PC-3 (cell line): ENCODE measurements at regions not wholly inside any gene's neighbourhood (a gene's known extent, or its start where the extent isn't known, plus 50 kb on each side); places are given as distances from the start of the nearest gene placed in this dataset.

Experiments
- ATAC-seq: fragments of 200-7000 bp; cut with Tn5 transposase; 2 replicates; pipeline ENCODE4 v1.9.1; 2020; ENCODE audit warnings: mild to moderate bottlenecking, moderate library complexity
- BruUV-seq: library from RNA; stranded (reverse); fragments of 400-500 nt; replicated peaks from 2 replicates; lab custom pipeline; 2021; lab: Mats Ljungman, UMichigan
- CTCF ChIA-PET: fragments of 300-600 bp; sonication (Branson Sonifier 250); formaldehyde crosslinking; loops from one replicate; lab custom pipeline; 2022; ENCODE audit warnings: antibody characterized with exemption; lab: Charles Lee
- POLR2A ChIA-PET: fragments of 300-600 bp; sonication (Branson Sonifier 250); formaldehyde crosslinking; loops from one replicate; lab custom pipeline; 2022; ENCODE audit warnings: antibody characterized with exemption; ENCODE audit not compliant: unreplicated experiment; lab: Charles Lee
- DNase-seq: peaks from one replicate; pipeline ENCODE4 v3.0.0-alpha.2; 2015
- H2AFZ ChIP-seq: fragments of 300-600 bp; sonication (generic); 2 replicates; pipeline ENCODE4 v1.6.0; 2016; ENCODE audit warnings: antibody characterized with exemption, low read length
- H3F3A ChIP-seq: fragments of 300-600 bp; sonication (generic); one replicate; pipeline ENCODE4 v1.6.0; 2017; ENCODE audit warnings: antibody characterized with exemption, low read length, control low read depth, mild to moderate bottlenecking; ENCODE audit not compliant: unreplicated experiment
- H3K27ac ChIP-seq: fragments of 300-600 bp; sonication (generic); 2 replicates; pipeline ENCODE4 v1.5.1; 2016; ENCODE audit warnings: mild to moderate bottlenecking, low read length
- H3K27me3 ChIP-seq: fragments of 300-600 bp; sonication (generic); 2 replicates; pipeline ENCODE4 v1.6.1; 2016; ENCODE audit warnings: low read length, mixed read lengths
- H3K36me3 ChIP-seq: fragments of 300-600 bp; sonication (generic); 2 replicates; pipeline ENCODE4 v1.6.1; 2016; ENCODE audit warnings: low read depth, mixed run types, low read length, mixed read lengths
- H3K4me1 ChIP-seq: fragments of 300-600 bp; sonication (generic); 2 replicates; pipeline ENCODE4 v1.5.1; 2016; ENCODE audit warnings: low read length; ENCODE audit not compliant: insufficient read depth
- H3K4me2 ChIP-seq: fragments of 300-600 bp; sonication (generic); 2 replicates; pipeline ENCODE4 v1.6.0; 2016; ENCODE audit warnings: low read length
- H3K4me3 ChIP-seq: fragments of 300-600 bp; sonication (generic); 2 replicates; pipeline ENCODE4 v1.5.1; 2016; ENCODE audit warnings: mild to moderate bottlenecking, low read length, mixed read lengths
- H3K79me2 ChIP-seq: fragments of 300-600 bp; sonication (generic); 2 replicates; pipeline ENCODE4 v1.6.1; 2017; ENCODE audit warnings: low read length, mixed read lengths
- H3K9ac ChIP-seq: fragments of 300-600 bp; sonication (generic); 2 replicates; pipeline ENCODE4 v1.6.0; 2016; ENCODE audit warnings: mild to moderate bottlenecking, low read length
- H3K9me2 ChIP-seq: fragments of 300-600 bp; sonication (generic); replicated peaks from 2 replicates; pipeline ENCODE4 v1.6.1; 2016; ENCODE audit warnings: mixed run types, low read length, mixed read lengths
- H3K9me3 ChIP-seq: fragments of 300-600 bp; sonication (generic); 2 replicates; pipeline ENCODE4 v1.6.1; 2016; ENCODE audit warnings: low read length, mixed read lengths
- H4K20me1 ChIP-seq: fragments of 300-600 bp; sonication (generic); 2 replicates; pipeline ENCODE4 v1.6.1; 2016; ENCODE audit warnings: low read length, mixed read lengths
- CTCF ChIP-seq: fragments of 300-600 bp; sonication (generic); conservative IDR thresholded peaks from 2 replicates; pipeline ENCODE4 v1.5.1; 2017; ENCODE audit warnings: antibody characterized with exemption, low read depth, mild to moderate bottlenecking, low read length
- EZH2 ChIP-seq: fragments of 300-600 bp; sonication (generic); IDR thresholded peaks from one replicate; pipeline ENCODE4 v1.6.1; 2017; ENCODE audit warnings: antibody characterized with exemption, mild to moderate bottlenecking, low read length; ENCODE audit not compliant: unreplicated experiment
- EZH2phosphoT487 ChIP-seq: fragments of 300-600 bp; sonication (generic); IDR thresholded peaks from 2 replicates; pipeline ENCODE4 v1.6.1; 2018; ENCODE audit warnings: mild to moderate bottlenecking, antibody characterized with exemption, low read length, borderline replicate concordance
- intact Hi-C: fragments of 100-400 bp; cut with micrococcal nuclease; formaldehyde crosslinking; loops from 2 replicates; pipeline ENCODE4 v1.9.0; 2023

GRCh38 chr20:24813936-24814335 is 135.1 kb upstream of the CST7 start:
- no peaks in the 10 kb centered on the region for H3F3A ChIP-seq
- no peaks in the 10 kb centered on the region for H3K9me3 ChIP-seq
- H4K20me1 ChIP-seq, result no peaks in the 10 kb centered on the region
- no peak overlapping the region for H3K4me2 ChIP-seq
- no peaks in the 10 kb centered on the region for H3K79me2 ChIP-seq
- intact Hi-C loops, result no loop called here
- ATAC-seq (no peak), DNase-seq (no peak)
- no peak overlapping the region for H3K4me3 ChIP-seq
- no peak overlapping the region for H2AFZ ChIP-seq
- ChIA-PET CTCF (no interaction called here), POLR2A (no interaction called here)
- no peak overlapping the region for H3K9ac ChIP-seq
- no peaks in the 10 kb centered on the region for H3K4me1 ChIP-seq
- BruUV-seq, result no TSS peak
- peaks cover 86% of the 10 kb centered on the region for H3K27me3 ChIP-seq
- no peak overlapping the region for H3K27ac ChIP-seq
- no peaks in the 10 kb centered on the region for H3K36me3 ChIP-seq
- no peaks in the 10 kb centered on the region for H3K9me2 ChIP-seq
- TF ChIP-seq EZH2phosphoT487 (no peak), CTCF (no peak), EZH2 (no peak)

- TF ChIP-seq EZH2 (no peak), CTCF (no peak), EZH2phosphoT487 (no peak)
- Histone ChIP-seq H3K27me3 (peaks cover 87% of the 10 kb centered on the region), H3K4me2 (no peak overlapping the region), H3K4me1 (no peaks in the 10 kb centered on the region), H3K36me3 (no peaks in the 10 kb centered on the region), H4K20me1 (no peaks in the 10 kb centered on the region), H3K79me2 (no peaks in the 10 kb centered on the region), H3F3A (no peaks in the 10 kb centered on the region), H2AFZ (no peak overlapping the region), H3K4me3 (no peak overlapping the region), H3K9ac (no peak overlapping the region), H3K27ac (no peak overlapping the region), H3K9me2 (no peaks in the 10 kb centered on the region), H3K9me3 (no peaks in the 10 kb centered on the region)
- ATAC-seq (no peak), DNase-seq (no peak)
- BruUV-seq, result no TSS peak
- intact Hi-C loops, result no loop called here
- ChIA-PET CTCF (no interaction called here), POLR2A (no interaction called here)
Measured at GRCh38 chr20:24814556-24815195, 134.4 kb upstream of the CST7 start.

- intact Hi-C loops, result no loop called here
- Histone ChIP-seq H4K20me1 (no peaks in the 10 kb centered on the region), H3K79me2 (no peaks in the 10 kb centered on the region), H3F3A (no peaks in the 10 kb centered on the region), H3K4me1 (no peaks in the 10 kb centered on the region), H3K4me3 (no peak overlapping the region), H3K9me3 (no peaks in the 10 kb centered on the region), H3K36me3 (no peaks in the 10 kb centered on the region), H3K4me2 (no peak overlapping the region), H3K9me2 (no peaks in the 10 kb centered on the region), H3K9ac (no peak overlapping the region), H3K27ac (no peak overlapping the region), H3K27me3 (peaks cover 90% of the 10 kb centered on the region), H2AFZ (no peak overlapping the region)
- DNase-seq (no peak), ATAC-seq (no peak)
- TF ChIP-seq EZH2, result no peak
- TF ChIP-seq CTCF, result no peak
- no peak for TF ChIP-seq EZH2phosphoT487
- POLR2A ChIA-PET, result no interaction called here
- no TSS peak for BruUV-seq
- CTCF ChIA-PET, result no interaction called here
Measured at GRCh38 chr20:24815196-24815815, 133.8 kb upstream of the CST7 start.
